ENCODE measurements at regions not wholly inside any gene's neighbourhood (a gene's known extent, or its start where the extent isn't known, plus 50 kb on each side); places are given as distances from the start of the nearest gene placed in this dataset.
A peak's percentile ranks its signal among the peaks of the same experiment; 100 is the strongest.

DNA sequence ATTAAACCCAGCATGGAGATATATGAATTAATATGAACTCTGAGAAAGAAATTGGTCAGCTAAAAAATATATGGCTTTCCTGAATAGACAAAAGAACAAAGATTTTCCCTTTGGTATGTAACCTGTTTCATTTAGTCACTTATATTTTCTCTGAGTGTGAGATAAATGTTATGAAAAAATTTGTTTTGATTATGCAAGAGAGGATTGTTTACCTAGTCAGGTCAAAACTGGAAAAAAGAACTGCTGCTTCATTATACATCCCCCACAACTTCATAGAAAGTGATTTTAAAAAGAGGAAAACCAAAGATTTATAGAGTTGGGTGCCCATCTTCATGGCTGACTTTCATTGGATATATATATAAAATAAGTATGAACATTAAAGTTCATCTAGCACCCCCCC is 242.2 kb upstream of the FN1 start:
- H3K4me1 ChIP-seq (ENCODE audit: control insufficient read depth in 1 of 2, insufficient read depth in 2 of 2, low read length in 2 of 2): peaks cover 0 to 6% of the 10 kb centered on the region in 2 donors
- H3K27me3 ChIP-seq (ENCODE audit: low read depth, low read length): no peaks in the 10 kb centered on the region
- H3K9me3 ChIP-seq (ENCODE audit: control insufficient read depth in 1 of 2, low read length in 2 of 2): no peaks in the 10 kb centered on the region
- no peak overlapping the region for H3K27ac ChIP-seq (ENCODE audit: low read length)
- no peak overlapping the region for H3K4me3 ChIP-seq (ENCODE audit: low read depth in 1 of 2, low read length in 2 of 2)
- H3K36me3 ChIP-seq (ENCODE audit: control insufficient read depth in 1 of 2, insufficient read depth in 2 of 2, low read length in 2 of 2): no peaks in the 10 kb centered on the region

DNA sequence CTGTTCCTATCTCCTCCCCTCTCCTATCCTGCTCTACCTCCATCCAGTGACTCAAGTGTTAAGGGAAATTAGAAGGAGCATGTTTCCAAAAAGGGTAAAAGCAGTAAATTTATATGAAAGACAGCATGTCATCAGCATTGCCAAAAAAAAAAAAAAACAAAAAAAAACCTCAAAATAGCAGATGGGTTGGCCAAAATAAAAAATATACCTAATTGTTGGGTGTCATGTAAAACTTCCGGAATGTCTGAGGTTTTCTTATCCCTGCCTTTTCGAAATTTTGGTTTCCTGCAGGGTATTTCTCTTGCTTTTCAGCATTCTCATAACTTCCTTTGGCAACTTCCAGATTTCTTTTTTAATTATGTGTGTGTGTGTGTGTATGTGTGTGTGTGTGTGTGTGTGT is 241.6 kb upstream of the FN1 start:
- no peak overlapping the region for H3K4me3 ChIP-seq (ENCODE audit: low read depth in 1 of 2, low read length in 2 of 2)

DNA sequence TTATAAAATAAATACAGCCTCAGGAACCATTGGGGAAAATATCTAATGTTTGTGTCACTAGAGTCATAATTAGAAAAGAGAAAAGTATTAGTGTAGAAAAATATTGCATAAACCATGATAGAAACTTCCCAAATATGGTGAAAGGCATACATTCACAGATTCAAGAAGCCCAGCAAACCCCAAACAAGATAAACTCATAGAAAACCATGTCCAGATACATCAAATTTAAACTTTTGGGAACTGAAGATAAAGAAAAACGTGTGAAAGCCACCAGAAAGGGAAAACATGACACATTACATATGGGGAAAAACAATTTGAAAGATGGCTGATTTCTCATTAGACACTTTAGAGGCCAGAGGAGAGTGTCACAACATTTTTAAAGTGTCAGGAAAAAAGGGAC is 236.5 kb upstream of the FN1 start:
- H3K27me3 ChIP-seq (ENCODE audit: low read depth, low read length): no peaks in the 10 kb centered on the region
- no peak overlapping the region for H3K27ac ChIP-seq (ENCODE audit: low read length)
- no peaks in the 10 kb centered on the region for H3K4me1 ChIP-seq (ENCODE audit: control insufficient read depth in 1 of 2, insufficient read depth in 2 of 2, low read length in 2 of 2)
- H3K9me3 ChIP-seq (ENCODE audit: control insufficient read depth in 1 of 2, low read length in 2 of 2): no peaks in the 10 kb centered on the region
- no peaks in the 10 kb centered on the region for H3K36me3 ChIP-seq (ENCODE audit: control insufficient read depth in 1 of 2, insufficient read depth in 2 of 2, low read length in 2 of 2)
- no peak overlapping the region for H3K4me3 ChIP-seq (ENCODE audit: low read depth in 1 of 2, low read length in 2 of 2)

More for the DNA sequence above, 241.6 kb upstream of the FN1 start:
- Histone ChIP-seq H3K27me3 (ENCODE audit: low read depth, low read length) (no peaks in the 10 kb centered on the region), H3K36me3 (ENCODE audit: control insufficient read depth in 1 of 2, insufficient read depth in 2 of 2, low read length in 2 of 2) (no peaks in the 10 kb centered on the region), H3K4me1 (ENCODE audit: control insufficient read depth in 1 of 2, insufficient read depth in 2 of 2, low read length in 2 of 2) (peaks cover 0 to 6% of the 10 kb centered on the region in 2 donors), H3K9me3 (ENCODE audit: control insufficient read depth in 1 of 2, low read length in 2 of 2) (no peaks in the 10 kb centered on the region), H3K27ac (ENCODE audit: low read length) (no peak overlapping the region)

DNA sequence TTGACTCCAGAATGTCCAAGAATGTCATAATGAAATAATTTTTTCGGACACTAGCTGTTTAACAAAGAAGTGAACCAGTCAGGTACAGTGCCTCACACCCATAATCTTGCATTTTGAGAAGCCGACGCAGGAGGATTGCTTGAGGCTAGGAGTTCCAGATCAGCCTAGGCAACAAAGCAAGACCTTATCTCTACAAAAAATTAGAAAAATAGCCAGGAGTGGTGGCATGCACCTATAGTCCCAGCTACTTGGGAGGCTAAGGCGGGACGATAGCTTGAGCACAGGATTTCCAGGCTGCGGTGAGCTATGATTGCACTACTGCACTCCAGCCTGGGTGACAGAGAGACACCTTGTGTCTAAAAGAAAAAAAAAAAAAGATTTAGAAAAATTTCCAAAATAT is 235.8 kb upstream of the FN1 start:
- Histone ChIP-seq H3K27ac (ENCODE audit: low read length) (no peak overlapping the region), H3K27me3 (ENCODE audit: low read depth, low read length) (no peaks in the 10 kb centered on the region), H3K4me3 (ENCODE audit: low read depth in 1 of 2, low read length in 2 of 2) (no peak overlapping the region), H3K9me3 (ENCODE audit: control insufficient read depth in 1 of 2, low read length in 2 of 2) (no peaks in the 10 kb centered on the region), H3K36me3 (ENCODE audit: control insufficient read depth in 1 of 2, insufficient read depth in 2 of 2, low read length in 2 of 2) (no peaks in the 10 kb centered on the region), H3K4me1 (ENCODE audit: control insufficient read depth in 1 of 2, insufficient read depth in 2 of 2, low read length in 2 of 2) (no peaks in the 10 kb centered on the region)

DNA sequence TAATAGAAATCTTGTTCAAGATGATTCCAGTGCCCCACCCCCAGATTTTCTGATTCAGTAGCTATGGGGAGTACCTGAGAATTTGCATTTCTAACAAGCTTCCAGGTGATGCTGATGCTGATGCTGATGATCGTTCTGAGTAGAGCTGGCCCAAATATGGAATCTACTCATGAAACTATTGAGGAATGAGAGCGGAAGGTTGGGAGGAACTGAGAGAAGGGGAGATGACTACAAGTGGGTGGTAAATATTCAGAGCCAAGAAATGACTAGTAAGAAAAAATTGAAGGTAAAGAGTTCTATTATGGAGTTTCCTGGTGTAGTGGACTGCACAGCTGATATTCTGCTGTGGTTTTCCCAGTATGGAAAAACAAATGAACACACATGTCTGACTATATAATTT is 235.4 kb upstream of the FN1 start:
- Histone ChIP-seq H3K9me3 (ENCODE audit: control insufficient read depth in 1 of 2, low read length in 2 of 2) (no peaks in the 10 kb centered on the region), H3K4me1 (ENCODE audit: control insufficient read depth in 1 of 2, insufficient read depth in 2 of 2, low read length in 2 of 2) (no peaks in the 10 kb centered on the region), H3K36me3 (ENCODE audit: control insufficient read depth in 1 of 2, insufficient read depth in 2 of 2, low read length in 2 of 2) (no peaks in the 10 kb centered on the region), H3K27me3 (ENCODE audit: low read depth, low read length) (no peaks in the 10 kb centered on the region), H3K27ac (ENCODE audit: low read length) (no peak overlapping the region), H3K4me3 (ENCODE audit: low read depth in 1 of 2, low read length in 2 of 2) (no peak overlapping the region)

DNA sequence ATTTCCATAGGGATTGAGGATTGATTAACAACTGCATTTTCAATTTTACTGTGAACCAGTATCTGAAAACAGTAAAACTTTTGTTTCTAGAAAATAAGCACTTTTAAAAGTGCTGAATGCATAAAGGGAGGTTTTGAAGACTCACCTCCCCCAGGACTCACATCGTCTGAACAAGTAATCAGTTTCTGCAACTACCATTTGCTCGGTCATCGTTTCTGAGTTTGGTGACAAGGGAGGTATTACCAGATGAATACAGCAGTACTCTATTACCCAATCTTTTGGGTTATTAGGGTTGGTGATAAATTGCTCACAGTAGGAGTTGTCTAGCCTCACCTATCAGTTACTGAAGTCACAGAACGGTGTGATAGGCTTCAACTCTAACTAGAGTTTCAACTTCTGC is 234.5 kb upstream of the FN1 start:
- Histone ChIP-seq H3K36me3 (ENCODE audit: control insufficient read depth in 1 of 2, insufficient read depth in 2 of 2, low read length in 2 of 2) (no peaks in the 10 kb centered on the region), H3K4me3 (ENCODE audit: low read depth in 1 of 2, low read length in 2 of 2) (no peak overlapping the region), H3K9me3 (ENCODE audit: control insufficient read depth in 1 of 2, low read length in 2 of 2) (no peaks in the 10 kb centered on the region), H3K4me1 (ENCODE audit: control insufficient read depth in 1 of 2, insufficient read depth in 2 of 2, low read length in 2 of 2) (no peaks in the 10 kb centered on the region), H3K27ac (ENCODE audit: low read length) (no peak overlapping the region), H3K27me3 (ENCODE audit: low read depth, low read length) (no peaks in the 10 kb centered on the region)

DNA sequence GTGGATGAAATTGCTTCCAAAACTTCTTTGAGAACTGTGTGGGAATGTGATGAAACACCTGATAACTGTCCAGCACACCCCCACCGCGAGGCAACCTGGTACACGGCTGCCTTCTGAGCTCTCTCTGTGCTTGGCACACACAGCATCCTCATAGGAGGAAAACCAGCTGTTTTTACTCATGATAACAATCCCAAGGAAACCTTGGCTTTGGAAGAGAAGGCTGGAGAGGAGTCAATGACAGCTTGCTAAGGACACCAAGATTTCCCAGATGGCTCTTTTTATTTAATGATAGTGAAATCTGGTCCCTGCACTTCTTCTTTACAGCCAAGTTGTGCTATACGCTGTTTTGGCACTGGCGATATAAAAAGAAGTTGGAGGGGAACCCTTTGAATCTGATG is 232.5 kb upstream of the FN1 start:
- H3K36me3 ChIP-seq (ENCODE audit: control insufficient read depth in 1 of 2, insufficient read depth in 2 of 2, low read length in 2 of 2): no peaks in the 10 kb centered on the region
- H3K9me3 ChIP-seq (ENCODE audit: control insufficient read depth in 1 of 2, low read length in 2 of 2): no peaks in the 10 kb centered on the region
- peak overlapping the region; percentile 5 for H3K27ac ChIP-seq (ENCODE audit: low read length)
- H3K4me1 ChIP-seq (ENCODE audit: control insufficient read depth in 1 of 2, insufficient read depth in 2 of 2, low read length in 2 of 2): no peaks in the 10 kb centered on the region
- H3K27me3 ChIP-seq (ENCODE audit: low read depth, low read length): no peaks in the 10 kb centered on the region
- no peak overlapping the region for H3K4me3 ChIP-seq (ENCODE audit: low read depth in 1 of 2, low read length in 2 of 2)

DNA sequence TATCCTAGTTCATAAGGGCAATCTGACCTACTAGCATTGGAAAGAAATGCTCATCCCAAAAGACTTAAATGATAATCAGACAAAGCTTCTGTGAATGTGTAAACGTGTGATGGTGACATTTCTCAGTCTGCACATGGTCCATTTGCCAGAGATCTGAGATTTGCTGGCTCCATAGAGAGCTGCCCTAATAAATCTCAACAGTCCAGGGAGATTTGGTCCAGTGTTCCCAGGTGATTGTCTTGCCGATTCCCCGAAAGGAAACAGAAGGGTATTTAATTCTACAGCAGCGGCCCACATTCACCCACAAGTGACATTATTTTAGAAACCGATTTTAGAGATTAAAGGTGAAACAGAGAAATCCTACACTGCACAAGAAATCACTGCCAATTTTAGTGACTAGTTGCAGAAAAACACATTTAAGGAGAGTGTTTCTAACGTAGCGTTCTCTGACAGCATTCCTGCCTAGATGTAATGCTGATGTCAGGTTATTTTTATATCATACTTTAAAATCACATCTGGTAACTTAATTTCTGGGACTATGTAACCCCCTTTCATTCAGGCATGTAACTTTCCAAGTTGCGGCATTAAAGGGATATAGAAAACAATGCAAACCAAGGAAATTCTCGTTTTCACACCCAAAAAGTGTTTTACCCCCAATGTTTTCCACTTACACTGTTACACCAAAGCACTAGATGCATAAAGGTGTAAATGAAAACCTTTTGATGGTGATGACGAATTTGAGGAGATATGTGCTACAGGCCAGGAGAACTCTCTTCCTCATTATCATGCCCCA is 231.9 kb upstream of the FN1 start:
- H3K4me3 ChIP-seq (ENCODE audit: low read depth in 1 of 2, low read length in 2 of 2): no peak overlapping the region
- H3K9me3 ChIP-seq (ENCODE audit: control insufficient read depth in 1 of 2, low read length in 2 of 2): no peaks in the 10 kb centered on the region
- H3K27me3 ChIP-seq (ENCODE audit: low read depth, low read length): no peaks in the 10 kb centered on the region
- H3K36me3 ChIP-seq (ENCODE audit: control insufficient read depth in 1 of 2, insufficient read depth in 2 of 2, low read length in 2 of 2): no peaks in the 10 kb centered on the region
- H3K4me1 ChIP-seq (ENCODE audit: control insufficient read depth in 1 of 2, insufficient read depth in 2 of 2, low read length in 2 of 2): no peaks in the 10 kb centered on the region
- peak overlapping the region; percentile 19 for H3K27ac ChIP-seq (ENCODE audit: low read length)

DNA sequence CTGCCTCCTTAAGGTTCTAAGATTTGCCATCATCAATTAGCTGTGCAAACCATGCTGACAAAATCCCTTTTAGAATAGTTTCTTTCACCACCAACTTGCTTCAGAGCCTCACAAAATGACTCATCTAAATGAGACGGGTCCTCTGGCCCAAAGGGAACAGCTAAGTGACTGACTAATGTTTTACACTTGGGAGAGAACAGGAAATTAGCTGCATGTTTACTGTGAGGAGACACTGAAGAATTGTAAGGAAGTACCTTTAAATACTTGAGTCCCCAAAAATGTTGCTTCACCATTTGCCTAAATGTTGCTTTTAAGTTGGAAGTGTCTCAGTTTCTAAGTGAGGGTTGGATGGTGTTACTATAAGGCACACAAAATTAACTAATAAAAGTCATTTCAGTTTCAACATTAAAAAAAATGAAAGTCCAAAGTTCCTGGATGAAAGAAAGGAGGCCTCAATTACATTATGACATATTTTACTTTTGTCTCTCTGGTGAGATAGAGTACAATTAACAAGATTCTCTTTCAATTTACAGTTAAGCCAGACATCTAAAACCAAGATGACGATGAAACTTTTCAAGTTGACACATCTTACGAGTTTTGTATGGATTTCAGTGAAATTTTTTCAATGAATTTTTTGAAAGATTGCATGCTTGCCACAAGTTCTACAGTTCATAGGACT is 229.1 kb upstream of the FN1 start:
- Histone ChIP-seq H3K4me3 (ENCODE audit: low read depth in 1 of 2, low read length in 2 of 2) (no peak overlapping the region), H3K4me1 (ENCODE audit: control insufficient read depth in 1 of 2, insufficient read depth in 2 of 2, low read length in 2 of 2) (no peaks in the 10 kb centered on the region), H3K9me3 (ENCODE audit: control insufficient read depth in 1 of 2, low read length in 2 of 2) (no peaks in the 10 kb centered on the region), H3K27me3 (ENCODE audit: low read depth, low read length) (no peaks in the 10 kb centered on the region), H3K27ac (ENCODE audit: low read length) (peak overlapping the region; percentile 35), H3K36me3 (ENCODE audit: control insufficient read depth in 1 of 2, insufficient read depth in 2 of 2, low read length in 2 of 2) (no peaks in the 10 kb centered on the region)

DNA sequence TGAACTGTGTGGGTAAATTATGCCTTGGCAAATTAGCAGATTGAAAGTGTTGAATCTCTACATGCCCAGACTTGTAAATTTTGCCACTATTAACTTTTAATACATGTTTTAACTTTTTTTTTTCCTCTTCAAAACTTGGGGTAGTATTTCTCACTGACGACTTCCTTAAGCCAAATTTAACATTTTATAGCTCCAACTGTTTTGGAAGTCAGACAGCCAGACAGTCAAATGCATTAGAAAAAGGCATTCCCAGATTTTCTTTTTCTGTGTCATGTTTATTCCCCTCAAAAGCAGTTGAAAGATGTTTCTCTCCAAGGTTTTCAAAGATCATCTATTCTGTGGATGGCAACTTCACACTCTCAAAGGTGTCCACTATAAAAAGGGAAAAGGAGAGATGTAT is 226.8 kb upstream of the FN1 start:
- H3K27ac ChIP-seq (ENCODE audit: low read length): no peak overlapping the region
- no peaks in the 10 kb centered on the region for H3K4me1 ChIP-seq (ENCODE audit: control insufficient read depth in 1 of 2, insufficient read depth in 2 of 2, low read length in 2 of 2)
- no peaks in the 10 kb centered on the region for H3K27me3 ChIP-seq (ENCODE audit: low read depth, low read length)
- no peak overlapping the region for H3K4me3 ChIP-seq (ENCODE audit: low read depth in 1 of 2, low read length in 2 of 2)
- no peaks in the 10 kb centered on the region for H3K36me3 ChIP-seq (ENCODE audit: control insufficient read depth in 1 of 2, insufficient read depth in 2 of 2, low read length in 2 of 2)
- no peaks in the 10 kb centered on the region for H3K9me3 ChIP-seq (ENCODE audit: control insufficient read depth in 1 of 2, low read length in 2 of 2)

DNA sequence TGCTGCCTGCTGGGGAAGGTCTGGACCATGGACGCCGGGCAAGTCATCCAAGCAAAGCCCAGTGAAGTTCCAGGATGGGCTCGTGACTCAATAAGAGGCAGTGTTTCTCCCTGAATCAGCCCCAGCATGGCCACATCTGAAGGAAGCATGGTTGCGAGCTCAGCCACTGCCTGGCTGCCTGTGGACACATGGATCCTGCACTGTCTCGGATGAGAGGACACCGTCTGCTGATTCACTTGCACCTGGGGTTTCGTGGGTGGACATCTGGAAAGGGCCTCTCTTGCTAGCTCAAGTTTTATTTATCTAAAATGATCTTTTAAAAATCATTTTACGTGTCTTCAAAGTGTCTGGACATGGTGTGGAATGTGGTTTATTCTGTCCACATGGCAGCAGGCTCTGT is 224.8 kb upstream of the FN1 start:
- H3K4me3 ChIP-seq (ENCODE audit: low read depth in 1 of 2, low read length in 2 of 2): no peak overlapping the region
- peak overlapping the region; percentile 34 for H3K27ac ChIP-seq (ENCODE audit: low read length)
- H3K9me3 ChIP-seq (ENCODE audit: control insufficient read depth in 1 of 2, low read length in 2 of 2): no peaks in the 10 kb centered on the region
- H3K4me1 ChIP-seq (ENCODE audit: control insufficient read depth in 1 of 2, insufficient read depth in 2 of 2, low read length in 2 of 2): no peaks in the 10 kb centered on the region
- H3K36me3 ChIP-seq (ENCODE audit: control insufficient read depth in 1 of 2, insufficient read depth in 2 of 2, low read length in 2 of 2): no peaks in the 10 kb centered on the region
- no peaks in the 10 kb centered on the region for H3K27me3 ChIP-seq (ENCODE audit: low read depth, low read length)

DNA sequence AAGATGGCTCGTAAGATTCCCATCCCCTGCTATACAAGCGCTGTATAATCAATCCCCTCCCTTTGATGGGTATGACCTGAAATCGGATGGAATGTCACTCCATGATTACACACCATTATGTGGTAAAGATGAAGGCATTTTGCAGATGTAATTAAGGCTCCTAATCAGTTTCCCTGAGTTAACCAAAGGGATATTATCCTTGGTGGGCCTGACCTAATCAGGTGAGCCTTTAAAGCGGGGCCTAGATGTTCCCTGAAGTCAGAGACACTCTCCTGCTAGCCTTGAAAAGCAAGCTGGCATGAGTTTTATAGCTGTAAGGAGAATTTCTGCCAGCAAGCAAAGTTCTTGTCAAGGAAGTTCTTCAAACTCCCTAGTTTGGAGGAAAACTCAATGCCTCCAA is 223.8 kb upstream of the FN1 start:
- no peaks in the 10 kb centered on the region for H3K4me1 ChIP-seq (ENCODE audit: control insufficient read depth in 1 of 2, insufficient read depth in 2 of 2, low read length in 2 of 2)
- no peak overlapping the region for H3K27ac ChIP-seq (ENCODE audit: low read length)
- H3K4me3 ChIP-seq (ENCODE audit: low read depth in 1 of 2, low read length in 2 of 2): no peak overlapping the region
- H3K9me3 ChIP-seq (ENCODE audit: control insufficient read depth in 1 of 2, low read length in 2 of 2): no peaks in the 10 kb centered on the region
- no peaks in the 10 kb centered on the region for H3K27me3 ChIP-seq (ENCODE audit: low read depth, low read length)
- no peaks in the 10 kb centered on the region for H3K36me3 ChIP-seq (ENCODE audit: control insufficient read depth in 1 of 2, insufficient read depth in 2 of 2, low read length in 2 of 2)
